ENCODE measurements at regions not wholly inside any gene's neighbourhood (a gene's known extent, or its start where the extent isn't known, plus 50 kb on each side); places are given as distances from the start of the nearest gene placed in this dataset.

- H3K4me2 ChIP-seq (ENCODE audit: low read length): no peak overlapping the region
- no peaks in the 10 kb centered on the region for H3K9me2 ChIP-seq (replicated peaks; ENCODE audit: control insufficient read depth, low read length)
- no peak for TF ChIP-seq EZH2phosphoT487 (IDR thresholded peaks at IDR 0.05; ENCODE audit: borderline replicate concordance, low read length)
- TF ChIP-seq CTCF (IDR thresholded peaks at IDR 0.05; ENCODE audit: low read depth, low read length, poor library complexity, severe bottlenecking): no peak
- no peaks in the 10 kb centered on the region for H4K20me1 ChIP-seq (ENCODE audit: control insufficient read depth, insufficient read depth, low read depth, low read length)
- H3F3A ChIP-seq (ENCODE audit: control insufficient read depth, insufficient read depth): no peaks in the 10 kb centered on the region
- H3K36me3 ChIP-seq (ENCODE audit: control insufficient read depth, low read length): no peaks in the 10 kb centered on the region
- no peak overlapping the region for H3K27ac ChIP-seq (ENCODE audit: low read depth, low read length)
- no peak overlapping the region for H3K4me3 ChIP-seq (ENCODE audit: low read length)
- no peaks in the 10 kb centered on the region for H3K9me3 ChIP-seq (ENCODE audit: control insufficient read depth, insufficient read depth, low read length)
- H3K4me1 ChIP-seq (ENCODE audit: control insufficient read depth, low read length): no peaks in the 10 kb centered on the region
- no peaks in the 10 kb centered on the region for H3K27me3 ChIP-seq (ENCODE audit: control insufficient read depth, low read length)
- no peaks in the 10 kb centered on the region for H3K79me2 ChIP-seq (ENCODE audit: control insufficient read depth, low read length)
These were observed 470.2 kb upstream of the LMO3 start for GRCh38 chr12:17076028-17076744.

GRCh38 chr12:17064834-17065233 is 458.9 kb upstream of the LMO3 start:
- Histone ChIP-seq H4K20me1 (ENCODE audit: control insufficient read depth, insufficient read depth, low read depth, low read length) (no peaks in the 10 kb centered on the region), H3K4me2 (ENCODE audit: low read length) (no peak overlapping the region), H3F3A (ENCODE audit: control insufficient read depth, insufficient read depth) (no peaks in the 10 kb centered on the region), H3K27me3 (ENCODE audit: control insufficient read depth, low read length) (no peaks in the 10 kb centered on the region), H3K9me3 (ENCODE audit: control insufficient read depth, insufficient read depth, low read length) (no peaks in the 10 kb centered on the region), H3K27ac (ENCODE audit: low read depth, low read length) (no peak overlapping the region), H3K4me3 (ENCODE audit: low read length) (no peak overlapping the region), H3K4me1 (ENCODE audit: control insufficient read depth, low read length) (no peaks in the 10 kb centered on the region), H3K79me2 (ENCODE audit: control insufficient read depth, low read length) (no peaks in the 10 kb centered on the region), H3K9me2 (replicated peaks; ENCODE audit: control insufficient read depth, low read length) (no peaks in the 10 kb centered on the region), H3K36me3 (ENCODE audit: control insufficient read depth, low read length) (no peaks in the 10 kb centered on the region)
- no peak for TF ChIP-seq EZH2phosphoT487 (IDR thresholded peaks at IDR 0.05; ENCODE audit: borderline replicate concordance, low read length)
- TF ChIP-seq CTCF (IDR thresholded peaks at IDR 0.05; ENCODE audit: low read depth, low read length, poor library complexity, severe bottlenecking): no peak

- H4K20me1 ChIP-seq (ENCODE audit: control insufficient read depth, insufficient read depth, low read depth, low read length): no peaks in the 10 kb centered on the region
- no peaks in the 10 kb centered on the region for H3F3A ChIP-seq (ENCODE audit: control insufficient read depth, insufficient read depth)
- no peak overlapping the region for H3K4me3 ChIP-seq (ENCODE audit: low read length)
- TF ChIP-seq CTCF (IDR thresholded peaks at IDR 0.05; ENCODE audit: low read depth, low read length, poor library complexity, severe bottlenecking) (no peak), EZH2phosphoT487 (IDR thresholded peaks at IDR 0.05; ENCODE audit: borderline replicate concordance, low read length) (no peak)
- no peaks in the 10 kb centered on the region for H3K9me2 ChIP-seq (replicated peaks; ENCODE audit: control insufficient read depth, low read length)
- H3K9me3 ChIP-seq (ENCODE audit: control insufficient read depth, insufficient read depth, low read length): no peaks in the 10 kb centered on the region
- no peak overlapping the region for H3K27ac ChIP-seq (ENCODE audit: low read depth, low read length)
- no peaks in the 10 kb centered on the region for H3K79me2 ChIP-seq (ENCODE audit: control insufficient read depth, low read length)
- no peaks in the 10 kb centered on the region for H3K36me3 ChIP-seq (ENCODE audit: control insufficient read depth, low read length)
- no peaks in the 10 kb centered on the region for H3K27me3 ChIP-seq (ENCODE audit: control insufficient read depth, low read length)
- no peaks in the 10 kb centered on the region for H3K4me1 ChIP-seq (ENCODE audit: control insufficient read depth, low read length)
- no peak overlapping the region for H3K4me2 ChIP-seq (ENCODE audit: low read length)
These were observed 456.5 kb upstream of the LMO3 start for GRCh38 chr12:17062267-17063036.
